Neural crest cell (in vitro differentiated cells): ENCODE measurements at regions not wholly inside any gene's neighbourhood (a gene's known extent, or its start where the extent isn't known, plus 50 kb on each side); places are given as distances from the start of the nearest gene placed in this dataset.

Experiments
- DNase-seq: peaks from one replicate; pipeline ENCODE4 v3.0.0; 2021; ENCODE audit warnings: low read depth, mixed read lengths, low spot score
- H3K27ac Mint-ChIP-seq: one replicate; pipeline ENCODE4 v1.8.0; 2021; ENCODE audit warnings: mild to moderate bottlenecking, mixed read lengths; ENCODE audit not compliant: unreplicated experiment
- H3K27me3 Mint-ChIP-seq: 2 replicates; pipeline ENCODE4 v1.8.0; 2021; ENCODE audit warnings: low read depth, mild to moderate bottlenecking, mixed read lengths
- H3K36me3 Mint-ChIP-seq: 2 replicates; pipeline ENCODE4 v1.8.0; 2021; ENCODE audit warnings: low read depth, mild to moderate bottlenecking, mixed read lengths
- H3K4me1 Mint-ChIP-seq: 2 replicates; pipeline ENCODE4 v1.8.0; 2021; ENCODE audit warnings: mixed read lengths
- H3K4me3 Mint-ChIP-seq: one replicate; pipeline ENCODE4 v1.8.0; 2021; ENCODE audit warnings: mild to moderate bottlenecking, mixed read lengths
- H3K9me3 Mint-ChIP-seq: 2 replicates; pipeline ENCODE4 v1.8.0; 2021; ENCODE audit warnings: mixed read lengths
- CTCF ChIP-seq: fragments of 200-600 bp; sonication (generic); conservative IDR thresholded peaks from 2 replicates; pipeline ENCODE4 v1.5.0; 2021; ENCODE audit warnings: antibody characterized with exemption, mild to moderate bottlenecking

- H3K27me3 Mint-ChIP-seq: no peaks in the 10 kb centered on the region
- no peaks in the 10 kb centered on the region for H3K4me1 Mint-ChIP-seq
- H3K27ac Mint-ChIP-seq: no peak overlapping the region
- no peak for TF ChIP-seq CTCF
- no peaks in the 10 kb centered on the region for H3K36me3 Mint-ChIP-seq
- DNase-seq: no peak
- no peak overlapping the region for H3K4me3 Mint-ChIP-seq
- H3K9me3 Mint-ChIP-seq: no peaks in the 10 kb centered on the region
These were observed 387.3 kb downstream of the LRIG3 start for GRCh38 chr12:58532855-58533608.

GRCh38 chr12:58533652-58534051 is 386.7 kb downstream of the LRIG3 start:
- no peak overlapping the region for H3K4me3 Mint-ChIP-seq
- H3K27ac Mint-ChIP-seq: no peak overlapping the region
- no peak for TF ChIP-seq CTCF
- DNase-seq: no peak
- H3K4me1 Mint-ChIP-seq: no peaks in the 10 kb centered on the region
- no peaks in the 10 kb centered on the region for H3K9me3 Mint-ChIP-seq
- H3K36me3 Mint-ChIP-seq: no peaks in the 10 kb centered on the region
- H3K27me3 Mint-ChIP-seq: no peaks in the 10 kb centered on the region

GRCh38 chr12:58537278-58537677 is 383.0 kb downstream of the LRIG3 start:
- Mint-ChIP-seq H3K4me1 (peaks cover 13% of the 10 kb centered on the region), H3K4me3 (no peak overlapping the region), H3K27me3 (no peaks in the 10 kb centered on the region), H3K9me3 (no peaks in the 10 kb centered on the region), H3K36me3 (no peaks in the 10 kb centered on the region), H3K27ac (no peak overlapping the region)
- no peak for TF ChIP-seq CTCF
- DNase-seq: no peak

- Mint-ChIP-seq H3K4me1 (peaks cover 13% of the 10 kb centered on the region), H3K36me3 (no peaks in the 10 kb centered on the region), H3K27me3 (no peaks in the 10 kb centered on the region), H3K27ac (no peak overlapping the region), H3K4me3 (no peak overlapping the region), H3K9me3 (no peaks in the 10 kb centered on the region)
- no peak for TF ChIP-seq CTCF
- no peak for DNase-seq
These were observed 381.0 kb downstream of the LRIG3 start for GRCh38 chr12:58539295-58539694.

GRCh38 chr12:58540480-58541299 is 379.6 kb downstream of the LRIG3 start:
- peaks cover 13% of the 10 kb centered on the region for H3K4me1 Mint-ChIP-seq
- TF ChIP-seq CTCF: peak; percentile 93
- DNase-seq: peak; percentile 68
- no peaks in the 10 kb centered on the region for H3K27me3 Mint-ChIP-seq
- H3K27ac Mint-ChIP-seq: peak overlapping the region; percentile 35
- no peak overlapping the region for H3K4me3 Mint-ChIP-seq
- H3K9me3 Mint-ChIP-seq: no peaks in the 10 kb centered on the region
- no peaks in the 10 kb centered on the region for H3K36me3 Mint-ChIP-seq
